Erythroblast (primary cell): ENCODE measurements at regions not wholly inside any gene's neighbourhood (a gene's known extent, or its start where the extent isn't known, plus 50 kb on each side); places are given as distances from the start of the nearest gene placed in this dataset.
"Not testable (repeated sequence)": the region's sequence is repeated elsewhere in the genome, so short reads cannot be mapped to it uniquely, and the experiment has no call there.

Experiments used
- DNase-seq, 2 experiments: peaks; one replicate each; lab custom pipeline; 2025; lab: John Stamatoyannopoulos, UW
- GATA1 ChIP-seq: IDR thresholded peaks from 2 replicates; pipeline ENCODE4 v1.6.1; 2011; ENCODE audit warnings: low read depth, mild to moderate bottlenecking, control low read depth, low read length, moderate library complexity
- POLR2A ChIP-seq: IDR thresholded peaks from 2 replicates; pipeline ENCODE4 v1.6.1; 2011; ENCODE audit warnings: mild to moderate bottlenecking, low read length

DNA sequence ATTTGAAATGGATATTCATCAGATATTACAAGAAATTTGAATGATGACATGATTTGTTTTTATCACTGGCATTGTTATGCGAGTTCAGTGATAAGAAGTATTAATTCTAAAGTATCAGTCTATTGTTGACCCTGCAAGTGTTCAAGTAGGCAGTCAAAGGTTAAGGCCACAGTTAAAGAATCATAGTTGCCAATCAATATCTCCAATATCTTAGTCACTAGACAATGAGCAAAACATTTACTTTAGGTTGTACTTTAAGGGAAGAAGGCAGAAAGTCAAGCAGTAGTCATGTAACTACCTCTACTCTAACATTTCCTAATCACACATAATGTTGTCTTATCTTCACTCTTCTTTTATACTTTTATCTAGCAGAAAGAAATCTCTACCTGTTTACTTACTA is 709.8 kb downstream of the PCDH17 start:
- TF ChIP-seq POLR2A: no peak
- TF ChIP-seq GATA1: no peak
- DNase-seq: no peak

DNA sequence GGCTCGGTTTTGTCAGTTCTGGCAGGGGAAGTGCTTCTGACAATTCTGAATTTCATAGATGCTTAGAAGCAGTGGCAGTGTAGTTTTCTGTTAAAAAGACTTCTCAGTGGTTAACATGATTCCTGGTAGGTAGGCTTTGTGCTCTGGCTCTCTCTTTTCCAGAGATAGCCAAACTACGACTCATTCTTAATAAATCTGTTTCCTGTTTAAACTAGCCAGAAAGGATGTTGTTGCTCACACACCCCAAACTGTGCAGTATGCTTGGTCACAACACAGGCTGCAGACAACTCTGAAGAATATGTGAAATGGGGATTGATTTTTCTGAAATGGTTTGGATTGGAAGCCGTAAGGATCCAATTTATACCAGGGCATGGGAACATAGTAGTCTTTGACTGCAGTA is 711.5 kb downstream of the PCDH17 start:
- DNase-seq: no peak
- no peak for TF ChIP-seq GATA1
- TF ChIP-seq POLR2A: no peak

DNA sequence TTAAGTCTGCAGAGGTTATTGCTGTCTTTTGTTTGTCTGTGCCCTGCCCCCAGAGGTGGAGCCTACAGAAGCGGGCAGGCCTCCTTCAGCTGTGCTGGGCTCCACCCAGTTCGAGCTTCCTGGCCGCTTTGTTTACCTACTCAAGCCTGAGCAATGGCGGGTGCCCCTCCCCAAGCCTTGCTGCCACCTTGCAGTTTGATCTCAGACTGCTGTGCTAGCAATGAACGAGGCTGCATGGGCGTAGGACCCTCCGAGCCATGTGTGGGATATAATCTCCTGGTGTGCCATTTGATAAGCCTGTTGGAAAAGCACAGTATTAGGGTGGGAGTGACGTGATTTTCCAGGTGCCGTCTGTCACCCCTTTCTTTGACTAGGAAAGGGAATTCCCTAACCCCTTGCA is 720.6 kb downstream of the PCDH17 start:
- DNase-seq: not testable (repeated sequence)

DNA sequence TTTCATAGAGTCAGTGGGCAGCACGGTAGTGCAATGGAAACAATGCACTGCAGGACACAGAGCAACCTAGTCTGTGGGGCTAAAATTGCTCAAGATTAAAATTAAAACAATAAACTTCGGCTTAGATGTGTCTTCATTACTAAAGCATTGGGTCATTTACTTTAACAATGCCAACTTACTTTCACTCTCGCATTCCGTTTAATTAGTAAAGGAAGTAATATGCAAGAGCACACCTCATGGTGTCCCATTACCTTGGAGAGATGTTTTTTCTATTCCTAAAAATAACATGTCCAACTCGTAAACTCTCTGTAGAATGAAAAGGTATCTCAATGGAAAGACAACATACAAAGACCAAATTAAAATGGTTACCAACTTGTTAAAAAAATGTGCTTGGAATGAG is 738.4 kb downstream of the PCDH17 start:
- no peak for TF ChIP-seq POLR2A
- TF ChIP-seq GATA1: no peak
- DNase-seq: no peak

DNA sequence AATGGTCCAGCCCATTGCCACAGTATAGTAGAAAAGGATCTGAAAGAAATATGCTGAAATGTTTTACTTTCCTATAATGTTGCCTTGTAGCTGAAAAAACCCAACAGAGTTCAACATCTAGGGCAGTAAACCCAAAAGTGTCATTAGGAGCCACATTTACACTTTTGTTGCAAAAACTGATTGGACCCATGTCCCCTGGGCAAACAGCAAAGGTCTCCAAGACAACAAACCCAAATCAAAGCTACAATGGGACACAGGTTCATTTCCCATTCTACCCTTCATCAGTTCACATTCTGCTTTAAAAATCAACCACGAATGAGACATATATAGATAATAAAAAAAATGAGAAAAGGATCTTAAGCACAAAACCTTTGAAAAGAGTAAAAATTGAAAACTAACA is 744.8 kb downstream of the PCDH17 start:
- TF ChIP-seq POLR2A (no peak), GATA1 (no peak)
- DNase-seq: no peak

DNA sequence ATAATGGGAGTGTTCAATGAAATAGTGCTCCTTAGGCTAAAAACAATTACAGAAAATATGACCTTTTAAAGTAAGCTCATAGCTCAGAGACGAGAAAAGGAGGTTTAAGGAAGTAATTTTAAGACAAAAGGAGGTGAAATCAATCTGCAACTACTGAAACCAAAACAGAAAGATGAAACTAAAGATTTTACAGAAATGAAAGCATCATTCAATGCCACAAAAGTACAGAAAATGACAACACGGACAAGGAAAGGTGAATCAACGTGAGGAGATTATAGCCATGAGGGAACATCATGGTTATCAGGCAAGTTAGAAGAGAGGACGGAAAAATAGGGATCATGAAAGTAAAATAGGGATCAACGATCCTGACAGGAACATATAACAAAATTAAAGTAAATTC is 745.2 kb downstream of the PCDH17 start:
- TF ChIP-seq GATA1: no peak
- TF ChIP-seq POLR2A: no peak
- no peak for DNase-seq

DNA sequence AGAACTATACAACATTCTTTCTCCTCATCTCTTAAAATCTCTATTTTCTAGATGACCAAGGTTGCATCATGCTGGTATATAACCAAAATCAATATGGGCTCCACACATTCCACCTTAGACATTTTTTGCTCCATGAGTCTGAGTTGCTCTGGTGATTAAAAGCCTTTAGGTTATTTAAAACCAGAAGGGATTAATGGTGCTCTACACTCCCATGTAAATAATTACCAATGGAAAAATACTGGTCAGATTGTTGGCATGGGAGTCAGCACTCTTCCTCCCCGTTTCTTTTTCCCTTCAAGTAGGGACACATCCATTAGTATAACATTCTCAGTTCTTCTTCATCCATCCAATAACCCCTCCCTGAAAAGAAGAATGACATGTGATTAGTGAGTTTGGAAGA is 747.7 kb downstream of the PCDH17 start:
- no peak for DNase-seq
- no peak for TF ChIP-seq POLR2A
- no peak for TF ChIP-seq GATA1

DNA sequence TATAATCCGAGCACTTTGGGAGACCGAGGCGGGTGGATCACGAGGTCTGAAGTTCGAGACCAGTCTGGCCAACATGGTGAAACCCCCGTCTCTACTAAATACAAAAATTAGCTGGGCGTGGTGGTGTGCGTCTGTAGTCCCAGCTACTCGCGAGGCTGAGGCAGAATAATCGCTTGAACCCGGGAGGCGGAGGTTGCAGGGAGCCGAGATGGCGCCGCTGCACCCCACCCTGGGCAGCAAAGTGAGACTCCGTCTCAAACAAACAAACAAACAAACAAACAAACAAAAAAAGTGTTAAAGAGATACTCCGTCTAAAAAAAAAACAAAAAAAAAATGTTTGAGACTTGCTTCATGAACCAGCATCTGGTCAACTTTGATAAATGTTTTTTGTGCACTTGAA is 753.8 kb downstream of the PCDH17 start:
- not testable (repeated sequence) for DNase-seq

DNA sequence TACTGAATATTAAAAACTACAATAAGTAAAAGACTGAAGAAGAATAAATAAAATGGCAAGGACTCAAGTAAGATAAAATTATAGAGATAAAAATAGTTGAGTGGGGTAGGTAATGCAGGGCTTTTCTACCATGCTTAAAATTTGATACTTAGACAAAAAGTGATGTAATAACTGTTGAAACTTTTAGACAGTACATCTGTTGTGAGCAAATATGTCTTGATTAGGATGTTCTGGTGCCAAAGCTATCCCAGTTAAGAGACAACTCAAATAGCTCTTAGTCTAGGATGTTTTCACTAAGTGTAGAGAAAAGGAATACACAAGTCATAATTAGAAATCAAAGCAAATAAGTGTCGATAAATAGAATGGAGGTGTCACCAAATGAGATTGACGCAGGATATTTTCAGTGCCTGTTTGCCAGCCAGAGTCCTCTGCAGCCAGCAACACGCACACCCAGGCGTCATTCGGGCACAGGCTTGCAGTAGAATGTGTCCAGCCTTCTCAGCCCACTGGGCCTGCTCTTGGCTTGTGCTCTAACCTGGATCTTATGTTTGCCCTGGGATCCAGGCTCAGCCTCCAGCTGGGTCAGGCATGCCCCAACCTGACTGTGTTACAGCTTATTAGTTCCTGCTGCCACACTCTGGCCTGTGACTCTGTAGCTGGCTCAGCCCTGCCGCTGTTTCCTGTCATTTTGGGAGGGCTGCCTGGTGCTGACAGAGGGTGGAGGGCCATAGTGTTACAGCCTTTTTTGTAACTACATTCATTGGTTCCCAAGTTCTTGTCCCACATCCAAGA is 766.2 kb downstream of the PCDH17 start:
- DNase-seq: no peak
- TF ChIP-seq GATA1 (no peak), POLR2A (no peak)

DNA sequence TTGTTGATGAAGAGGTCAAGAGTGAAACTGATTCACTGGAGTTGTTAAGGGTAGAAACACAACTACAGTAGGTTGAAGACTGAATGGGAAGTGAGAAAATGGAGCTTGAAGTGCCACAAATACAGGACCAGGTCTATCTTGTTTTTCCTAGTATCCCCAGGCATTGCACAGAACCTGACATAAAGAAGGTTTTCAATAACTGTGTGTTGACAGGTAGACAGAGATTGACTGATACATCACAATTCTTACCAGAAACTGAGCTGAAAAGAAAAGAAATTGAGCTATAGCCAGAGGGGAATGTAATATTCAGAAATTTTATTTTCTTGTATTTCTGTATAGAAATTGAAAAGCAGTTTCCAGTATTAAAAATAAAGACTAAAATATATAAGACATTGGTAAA is 767.7 kb downstream of the PCDH17 start:
- TF ChIP-seq POLR2A (no peak), GATA1 (no peak)
- DNase-seq: no peak

DNA sequence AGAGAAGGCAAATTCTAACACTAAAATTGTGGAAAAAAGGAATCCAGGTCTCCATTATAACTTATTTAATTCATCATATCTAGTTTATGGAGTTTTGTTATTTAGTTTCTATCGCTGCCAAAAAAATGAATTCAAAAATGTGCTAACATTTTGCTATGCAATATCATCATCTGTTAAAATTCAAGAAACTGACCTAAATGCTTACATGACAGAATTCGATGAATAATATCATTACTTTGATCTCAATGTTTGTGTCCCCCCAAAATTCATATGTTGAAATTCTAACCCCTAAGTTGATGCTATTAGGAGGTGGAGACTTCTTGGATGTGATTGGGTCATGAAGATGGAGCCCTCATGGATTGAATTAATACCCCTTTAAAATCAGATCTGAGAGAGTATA is 775.0 kb downstream of the PCDH17 start:
- no peak for DNase-seq
- TF ChIP-seq GATA1 (no peak), POLR2A (no peak)

DNA sequence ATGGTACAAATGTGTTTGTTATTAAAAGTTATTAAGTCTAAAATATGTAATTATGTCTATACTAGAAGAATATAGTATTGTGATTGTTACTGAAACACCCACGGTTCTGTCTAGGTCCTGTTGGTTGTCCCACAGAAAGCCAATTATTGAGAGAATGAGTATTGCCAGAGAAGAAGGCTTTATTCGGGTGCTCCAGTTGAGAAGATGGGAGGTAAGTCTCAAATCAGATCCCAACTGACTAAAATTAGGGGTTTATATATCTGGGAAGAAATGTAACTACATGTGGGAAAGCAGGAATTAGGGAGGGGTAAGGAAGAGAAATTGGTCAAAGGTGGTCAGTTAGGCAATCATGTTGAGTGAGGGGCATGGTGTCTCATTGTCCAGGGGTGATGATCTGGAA is 798.4 kb downstream of the PCDH17 start:
- DNase-seq: no peak
- no peak for TF ChIP-seq GATA1
- no peak for TF ChIP-seq POLR2A

DNA sequence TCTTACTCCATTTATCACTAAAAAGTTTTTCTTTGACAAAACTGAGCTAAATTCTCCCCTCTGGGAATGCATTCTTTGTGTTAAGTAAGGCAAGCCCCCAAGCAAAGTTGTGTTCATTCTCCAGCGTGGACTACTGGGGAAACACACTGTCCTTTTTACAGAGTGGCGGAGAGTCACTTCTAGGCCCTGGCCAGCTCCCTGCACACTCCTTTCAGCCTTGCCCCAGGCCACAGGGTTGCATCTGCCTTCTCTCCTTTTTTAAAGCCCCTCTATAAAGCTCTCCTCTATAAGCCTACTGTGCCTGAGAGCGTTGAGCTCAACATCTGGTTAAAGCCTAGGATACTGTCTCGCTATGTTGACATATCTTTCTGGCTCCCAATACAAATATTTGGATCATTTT is 803.4 kb downstream of the PCDH17 start:
- DNase-seq: no peak
- TF ChIP-seq GATA1 (no peak), POLR2A (no peak)

DNA sequence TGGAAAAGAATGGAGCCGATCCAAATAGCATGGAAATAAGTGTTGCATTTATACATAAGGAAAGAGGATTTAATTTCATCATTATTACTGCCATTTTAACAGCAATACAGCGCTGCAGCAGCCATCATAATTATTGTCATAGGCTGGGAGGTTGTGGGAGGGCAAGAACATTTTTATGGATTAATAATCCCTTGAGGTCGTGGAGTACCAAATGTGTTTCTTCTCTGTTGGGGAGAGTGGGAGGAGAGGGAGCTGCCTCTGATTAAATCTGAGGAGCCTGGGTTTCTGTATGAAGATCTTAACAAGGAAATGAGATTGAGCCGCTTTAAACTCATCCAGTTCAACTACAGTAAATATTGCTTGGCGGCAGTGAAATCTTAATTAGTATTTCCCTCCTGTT is 805.9 kb downstream of the PCDH17 start:
- TF ChIP-seq POLR2A: no peak
- TF ChIP-seq GATA1: no peak
- DNase-seq: no peak

DNA sequence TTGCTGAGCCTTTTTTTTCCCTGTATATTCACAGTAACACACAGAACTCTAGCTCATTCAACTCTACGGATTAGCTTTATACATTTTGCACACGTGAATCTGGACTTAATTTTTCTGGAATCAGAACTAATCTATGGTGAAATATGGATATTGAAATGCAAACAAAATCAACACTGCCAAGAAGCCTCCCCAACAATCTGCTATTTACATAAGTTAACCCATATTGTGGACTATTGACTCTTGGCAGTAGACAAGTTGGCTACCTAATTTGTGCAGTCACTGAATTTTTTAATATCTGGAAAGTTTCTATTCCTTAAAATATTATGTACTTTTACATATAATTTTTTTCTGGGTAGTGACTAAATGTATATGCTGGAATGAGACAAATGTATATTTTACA is 815.4 kb downstream of the PCDH17 start:
- no peak for TF ChIP-seq POLR2A
- TF ChIP-seq GATA1: no peak

DNA sequence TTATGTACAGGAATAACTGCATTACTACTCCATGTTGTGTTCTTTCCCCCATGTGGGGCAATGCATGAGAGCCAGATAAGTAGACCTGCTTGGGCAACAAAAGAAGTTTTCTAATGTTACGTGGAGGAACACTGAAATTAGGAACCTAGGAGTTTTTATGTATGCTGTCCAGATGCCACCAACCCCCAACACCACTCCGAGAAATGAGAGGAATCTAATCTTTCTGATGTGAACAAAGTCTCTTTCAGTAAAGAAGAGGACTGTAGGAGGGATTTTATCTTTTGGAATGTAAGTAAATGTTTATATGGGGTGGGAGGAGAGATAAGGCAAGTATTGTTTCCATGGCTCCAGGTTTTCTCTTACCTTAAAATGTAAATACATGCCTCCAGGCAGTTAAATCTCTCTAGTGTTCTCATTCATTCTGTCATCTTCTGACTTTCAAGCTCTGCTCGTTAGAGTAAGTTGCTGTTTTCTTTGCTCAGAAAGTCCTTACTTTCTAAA is 820.6 kb downstream of the PCDH17 start:
- no peak for DNase-seq
- no peak for TF ChIP-seq GATA1
- TF ChIP-seq POLR2A: no peak

More for the DNA sequence above, 815.4 kb downstream of the PCDH17 start:
- no peak for DNase-seq

DNA sequence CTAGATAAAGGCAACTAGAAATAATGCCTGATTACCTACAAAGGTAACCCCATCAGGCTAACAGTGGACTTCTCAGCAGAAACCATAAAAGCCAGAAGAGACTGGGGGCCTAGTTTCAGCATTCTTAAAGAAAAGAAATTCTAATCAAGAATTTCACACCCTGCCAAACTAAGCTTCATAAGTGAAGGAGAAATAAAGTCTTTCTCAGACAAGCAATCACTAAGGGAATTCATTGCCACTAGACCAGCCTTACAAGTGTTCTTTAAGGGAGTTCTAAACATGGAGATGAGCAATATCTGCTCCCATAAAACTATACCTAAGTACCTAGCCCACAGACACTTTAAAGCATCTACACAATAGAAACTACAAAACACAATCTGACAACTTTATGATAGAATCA is 823.5 kb downstream of the PCDH17 start:
- DNase-seq: no peak
- no peak for TF ChIP-seq GATA1
- no peak for TF ChIP-seq POLR2A
